ENCODE measurements at regions not wholly inside any gene's neighbourhood (a gene's known extent, or its start where the extent isn't known, plus 50 kb on each side); places are given as distances from the start of the nearest gene placed in this dataset.

GRCh38 chr11:31995525-31996094, 95.3 kb upstream of the RCN1 start (continued):
- no peak for TF ChIP-seq ZNF140 (CRISPR knock-in tag; IDR thresholded peaks at IDR 0.05)
- TF ChIP-seq HIVEP1 (CRISPR knock-in tag; IDR thresholded peaks at IDR 0.05) = no peak
- no peak for TF ChIP-seq PBX2 (CRISPR knock-in tag; IDR thresholded peaks at IDR 0.05; ENCODE audit: low read depth)
- TF ChIP-seq PBX2 (tag; conservative IDR thresholded peaks at IDR 0.05; ENCODE audit: low read depth) = no peak
- no peak for TF ChIP-seq ZNF717 (CRISPR knock-in tag; IDR thresholded peaks at IDR 0.05)
- TF ChIP-seq, protein P1, sequence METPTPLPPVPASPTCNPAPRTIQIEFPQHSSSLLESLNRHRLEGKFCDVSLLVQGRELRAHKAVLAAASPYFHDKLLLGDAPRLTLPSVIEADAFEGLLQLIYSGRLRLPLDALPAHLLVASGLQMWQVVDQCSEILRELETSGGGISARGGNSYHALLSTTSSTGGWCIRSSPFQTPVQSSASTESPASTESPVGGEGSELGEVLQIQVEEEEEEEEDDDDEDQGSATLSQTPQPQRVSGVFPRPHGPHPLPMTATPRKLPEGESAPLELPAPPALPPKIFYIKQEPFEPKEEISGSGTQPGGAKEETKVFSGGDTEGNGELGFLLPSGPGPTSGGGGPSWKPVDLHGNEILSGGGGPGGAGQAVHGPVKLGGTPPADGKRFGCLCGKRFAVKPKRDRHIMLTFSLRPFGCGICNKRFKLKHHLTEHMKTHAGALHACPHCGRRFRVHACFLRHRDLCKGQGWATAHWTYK (CRISPR knock-in tag; IDR thresholded peaks at IDR 0.05) = no peak

- no peaks in the 10 kb centered on the region for H3K9me3 ChIP-seq (replicated peaks; ENCODE audit: control insufficient read depth, insufficient read depth, low read depth, low read length)
- H3K4me1 ChIP-seq (replicated peaks in 1 of 2; ENCODE audit: control insufficient read depth in 2 of 2, insufficient read depth in 2 of 2, low read length in 2 of 2) = no peaks in the 10 kb centered on the region
- FAIRE-seq = no peak
- in situ Hi-C loops (cut with MboI) (no loop called here), intact Hi-C loops (cut with micrococcal nuclease) (no loop called here)
- H3K27ac ChIP-seq (ENCODE audit: extremely low read depth, low read depth, low read length) = no peak overlapping the region
- no peaks in the 10 kb centered on the region for H3K79me2 ChIP-seq (ENCODE audit: control insufficient read depth, insufficient read depth, low read length)
- no peaks in the 10 kb centered on the region for H3K36me3 ChIP-seq (ENCODE audit: control insufficient read depth, insufficient read depth, low read length)
- BruUV-seq (replicated peaks) = no TSS peak
- H3K27me3 ChIP-seq (ENCODE audit: control insufficient read depth in 2 of 2, insufficient read depth in 2 of 2, low read length in 2 of 2) = no peaks in the 10 kb centered on the region
- ChIA-PET CTCF (ENCODE audit: low intra/inter-chr PET ratio) (no interaction called here), POLR2A (no interaction called here)
- H2AFZ ChIP-seq (ENCODE audit: low read depth, low read length) = no peak overlapping the region
- no peak for DNase-seq (ENCODE audit: extremely low read depth in 1 of 4, low spot score in 3 of 4)
- H4K20me1 ChIP-seq (replicated peaks; ENCODE audit: control insufficient read depth, insufficient read depth, low read length) = no peaks in the 10 kb centered on the region
- H3K9ac ChIP-seq (ENCODE audit: insufficient read depth in 1 of 2, low read depth in 2 of 2, low read length in 2 of 2) = no peak overlapping the region
- H3K9me1 ChIP-seq (ENCODE audit: control insufficient read depth, insufficient read depth, low read length) = no peaks in the 10 kb centered on the region
- 1% methylated on average over 7 of the region's 7 CpGs for WGBS (ENCODE audit: insufficient coverage, low coverage, missing lambda C conversion rate)
- H3K4me2 ChIP-seq (ENCODE audit: insufficient read depth, low read length) = no peak overlapping the region
- H3K4me3 ChIP-seq = no peak overlapping the region
- no peak for ATAC-seq
- TF ChIP-seq ZNF146 (CRISPR knock-in tag; IDR thresholded peaks at IDR 0.05; ENCODE audit: unreplicated experiment) = no peak
- TF ChIP-seq MITF (IDR thresholded peaks at IDR 0.05) = no peak
- TF ChIP-seq, protein P2, sequence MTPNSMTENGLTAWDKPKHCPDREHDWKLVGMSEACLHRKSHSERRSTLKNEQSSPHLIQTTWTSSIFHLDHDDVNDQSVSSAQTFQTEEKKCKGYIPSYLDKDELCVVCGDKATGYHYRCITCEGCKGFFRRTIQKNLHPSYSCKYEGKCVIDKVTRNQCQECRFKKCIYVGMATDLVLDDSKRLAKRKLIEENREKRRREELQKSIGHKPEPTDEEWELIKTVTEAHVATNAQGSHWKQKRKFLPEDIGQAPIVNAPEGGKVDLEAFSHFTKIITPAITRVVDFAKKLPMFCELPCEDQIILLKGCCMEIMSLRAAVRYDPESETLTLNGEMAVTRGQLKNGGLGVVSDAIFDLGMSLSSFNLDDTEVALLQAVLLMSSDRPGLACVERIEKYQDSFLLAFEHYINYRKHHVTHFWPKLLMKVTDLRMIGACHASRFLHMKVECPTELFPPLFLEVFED (CRISPR knock-in tag; conservative IDR thresholded peaks at IDR 0.05) = no peak
- TF ChIP-seq PTTG1 (tag; IDR thresholded peaks at IDR 0.05; ENCODE audit: low read depth) = no peak
- no peak for TF ChIP-seq MBD2 (IDR thresholded peaks at IDR 0.05; ENCODE audit: borderline replicate concordance, low read depth)
- no peak for TF ChIP-seq ZBTB17 (CRISPR knock-in tag; IDR thresholded peaks at IDR 0.05)
- TF ChIP-seq SMAD3 (CRISPR knock-in tag; conservative IDR thresholded peaks at IDR 0.05) = no peak
- TF ChIP-seq RUNX1 (IDR thresholded peaks at IDR 0.05; ENCODE audit: low read depth) = no peak
- TF ChIP-seq, protein P3, sequence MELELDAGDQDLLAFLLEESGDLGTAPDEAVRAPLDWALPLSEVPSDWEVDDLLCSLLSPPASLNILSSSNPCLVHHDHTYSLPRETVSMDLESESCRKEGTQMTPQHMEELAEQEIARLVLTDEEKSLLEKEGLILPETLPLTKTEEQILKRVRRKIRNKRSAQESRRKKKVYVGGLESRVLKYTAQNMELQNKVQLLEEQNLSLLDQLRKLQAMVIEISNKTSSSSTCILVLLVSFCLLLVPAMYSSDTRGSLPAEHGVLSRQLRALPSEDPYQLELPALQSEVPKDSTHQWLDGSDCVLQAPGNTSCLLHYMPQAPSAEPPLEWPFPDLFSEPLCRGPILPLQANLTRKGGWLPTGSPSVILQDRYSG (tag; conservative IDR thresholded peaks at IDR 0.05; ENCODE audit: low read depth) = no peak
Observed at GRCh38 chr11:31995032-31995431, 95.8 kb upstream of the RCN1 start.
